IgD-negative memory B cell (primary cell): ENCODE measurements at regions not wholly inside any gene's neighbourhood (a gene's known extent, or its start where the extent isn't known, plus 50 kb on each side); places are given as distances from the start of the nearest gene placed in this dataset.

Experiments
- H3K27ac Mint-ChIP-seq, 3 donors: one replicate each; pipeline ENCODE4 v1.8.0; 2020 to 2022; ENCODE audit warnings: mild to moderate bottlenecking in 3 of 3, mixed read lengths in 3 of 3, moderate library complexity in 1 of 3
- H3K27me3 Mint-ChIP-seq: one replicate; pipeline ENCODE4 v1.8.0; 2021; ENCODE audit warnings: mixed read lengths
- H3K36me3 Mint-ChIP-seq: one replicate; pipeline ENCODE4 v1.8.0; 2020; ENCODE audit warnings: mild to moderate bottlenecking, mixed read lengths
- H3K4me1 Mint-ChIP-seq, 3 donors: one replicate each; pipeline ENCODE4 v1.8.0; 2020 to 2022; ENCODE audit warnings: mixed read lengths in 3 of 3, mild to moderate bottlenecking in 1 of 3
- H3K4me3 Mint-ChIP-seq, 4 donors: one replicate each; pipeline ENCODE4 v1.8.0; 2020 to 2022; ENCODE audit warnings: mild to moderate bottlenecking in 4 of 4, mixed read lengths in 4 of 4, moderate library complexity in 3 of 4
- H3K9me3 Mint-ChIP-seq, 3 donors: one replicate each; pipeline ENCODE4 v1.8.0; 2020 to 2021; ENCODE audit warnings: mixed read lengths in 3 of 3, mild to moderate bottlenecking in 1 of 3

DNA sequence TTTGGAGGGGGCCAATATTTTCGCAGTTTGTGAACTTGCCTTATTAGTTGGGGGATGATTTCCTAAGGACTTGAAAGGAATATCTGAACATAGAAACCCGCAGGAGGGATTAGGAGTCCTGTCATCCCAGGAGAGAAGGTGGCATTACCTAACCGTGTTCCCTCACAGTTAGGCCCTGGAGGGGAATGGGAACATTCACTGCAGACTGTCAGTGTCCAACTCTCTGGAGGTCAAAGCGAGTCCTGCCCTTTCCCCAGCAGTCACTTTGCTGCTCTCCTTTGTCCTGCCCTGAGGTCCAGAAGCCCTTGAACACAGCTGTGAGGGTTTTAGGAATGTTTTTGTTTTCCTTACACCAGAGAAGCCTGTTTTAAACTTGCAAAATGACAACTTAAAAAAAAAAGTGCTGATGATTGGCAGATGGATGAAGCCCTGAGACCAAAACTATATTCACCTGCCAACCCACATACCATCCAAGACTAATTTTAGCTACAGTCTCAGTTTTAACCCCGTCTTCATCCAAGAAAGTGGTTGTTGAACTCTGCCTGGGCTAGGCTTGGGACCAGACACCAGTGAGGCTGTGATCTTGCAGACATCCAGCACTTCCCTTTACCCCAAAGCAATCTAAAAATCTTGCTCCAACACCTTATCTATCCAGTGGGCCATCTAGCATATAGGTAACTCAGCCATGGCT, 90.5 kb upstream of the MEX3C start:
- Mint-ChIP-seq H3K27me3 (peaks cover 4% of the 10 kb centered on the region), H3K4me1 (peaks cover 0 to 3% (median 0%) of the 10 kb centered on the region in 3 donors), H3K4me3 (no peak overlapping the region)

GRCh38 chr18:51288582-51288981, 91.1 kb upstream of the MEX3C start:
- Mint-ChIP-seq H3K36me3 (peaks cover 5% of the 10 kb centered on the region), H3K4me1 (peaks cover 0 to 3% (median 0%) of the 10 kb centered on the region in 3 donors), H3K27me3 (peaks cover 4% of the 10 kb centered on the region), H3K4me3 (no peak overlapping the region), H3K27ac (peak overlapping the region in 1 of 3 donors; percentile 13), H3K9me3 (peaks cover 0 to 2% (median 2%) of the 10 kb centered on the region in 3 donors)

More for the DNA sequence above, 90.5 kb upstream of the MEX3C start:
- H3K36me3 Mint-ChIP-seq, result peaks cover 5% of the 10 kb centered on the region
- H3K27ac Mint-ChIP-seq, result no peak overlapping the region
- H3K9me3 Mint-ChIP-seq, result peaks cover 0 to 2% (median 2%) of the 10 kb centered on the region in 3 donors

- no peak overlapping the region for H3K27ac Mint-ChIP-seq
- peaks cover 0 to 2% (median 2%) of the 10 kb centered on the region in 3 donors for H3K9me3 Mint-ChIP-seq
- peaks cover 0 to 3% (median 0%) of the 10 kb centered on the region in 3 donors for H3K4me1 Mint-ChIP-seq
- H3K36me3 Mint-ChIP-seq, result peaks cover 5% of the 10 kb centered on the region
- peaks cover 8% of the 10 kb centered on the region for H3K27me3 Mint-ChIP-seq
- no peak overlapping the region for H3K4me3 Mint-ChIP-seq
Measured at GRCh38 chr18:51290860-51291259, 93.4 kb upstream of the MEX3C start.

DNA sequence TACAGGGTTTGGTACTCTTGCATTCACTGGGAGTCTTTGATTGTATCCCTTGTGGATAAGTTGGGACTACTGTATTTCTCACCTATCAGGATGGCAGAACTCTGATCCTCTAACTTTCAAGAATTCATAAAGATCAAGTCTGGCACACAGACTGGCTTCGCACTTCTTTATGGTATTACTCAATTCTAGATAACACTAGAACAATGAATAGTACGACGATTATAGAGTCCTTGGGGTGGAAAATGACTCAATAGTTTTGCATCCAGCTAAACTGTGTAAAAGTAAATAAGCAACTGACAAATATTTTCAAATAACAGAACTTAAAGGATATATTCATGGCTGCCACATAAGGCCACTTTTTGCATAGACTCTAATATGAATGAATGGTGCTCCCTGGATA, 103.4 kb upstream of the MEX3C start:
- Mint-ChIP-seq H3K27me3 (peaks cover 3% of the 10 kb centered on the region), H3K9me3 (peaks cover 0 to under 1% (median 0%) of the 10 kb centered on the region in 3 donors), H3K4me3 (no peak overlapping the region), H3K36me3 (peaks cover 2% of the 10 kb centered on the region), H3K4me1 (no peaks in the 10 kb centered on the region), H3K27ac (no peak overlapping the region)

DNA sequence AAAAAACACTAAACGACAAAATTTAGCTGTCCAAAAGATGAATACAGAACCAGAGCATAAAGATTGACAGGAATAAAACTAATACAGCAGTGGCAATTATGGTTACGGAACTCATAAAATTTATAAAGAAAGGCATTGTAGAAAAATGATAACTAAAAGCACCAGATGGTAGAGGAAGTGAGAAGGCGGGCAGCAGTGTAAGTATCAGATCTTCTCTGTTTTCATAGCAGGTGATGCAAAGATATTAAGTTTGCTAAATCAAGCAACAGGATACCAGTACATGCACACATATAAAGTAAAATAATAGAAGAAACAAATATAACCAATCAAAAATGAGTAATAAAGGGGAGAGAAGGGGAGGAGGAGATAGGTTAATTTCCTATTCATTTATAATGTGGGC, 103.9 kb upstream of the MEX3C start:
- Mint-ChIP-seq H3K27ac (no peak overlapping the region), H3K4me3 (no peak overlapping the region), H3K36me3 (peaks cover 2% of the 10 kb centered on the region), H3K27me3 (peaks cover 3% of the 10 kb centered on the region), H3K4me1 (no peaks in the 10 kb centered on the region), H3K9me3 (peaks cover 0 to 3% (median 0%) of the 10 kb centered on the region in 3 donors)

- Mint-ChIP-seq H3K27ac (no peak overlapping the region), H3K36me3 (peaks cover 1% of the 10 kb centered on the region), H3K9me3 (peaks cover 2 to 3% (median 2%) of the 10 kb centered on the region in 3 donors), H3K4me1 (peaks cover 0 to 1% (median 0%) of the 10 kb centered on the region in 3 donors), H3K4me3 (no peak overlapping the region), H3K27me3 (peaks cover 4% of the 10 kb centered on the region)
Measured at GRCh38 chr18:51316677-51317076, 119.2 kb upstream of the MEX3C start.

GRCh38 chr18:51321696-51322095, 124.2 kb upstream of the MEX3C start:
- Mint-ChIP-seq H3K4me1 (peaks cover 0 to 1% (median 0%) of the 10 kb centered on the region in 3 donors), H3K9me3 (no peaks in the 10 kb centered on the region), H3K27ac (no peak overlapping the region), H3K4me3 (no peak overlapping the region), H3K36me3 (no peaks in the 10 kb centered on the region), H3K27me3 (peaks cover 5% of the 10 kb centered on the region)

DNA sequence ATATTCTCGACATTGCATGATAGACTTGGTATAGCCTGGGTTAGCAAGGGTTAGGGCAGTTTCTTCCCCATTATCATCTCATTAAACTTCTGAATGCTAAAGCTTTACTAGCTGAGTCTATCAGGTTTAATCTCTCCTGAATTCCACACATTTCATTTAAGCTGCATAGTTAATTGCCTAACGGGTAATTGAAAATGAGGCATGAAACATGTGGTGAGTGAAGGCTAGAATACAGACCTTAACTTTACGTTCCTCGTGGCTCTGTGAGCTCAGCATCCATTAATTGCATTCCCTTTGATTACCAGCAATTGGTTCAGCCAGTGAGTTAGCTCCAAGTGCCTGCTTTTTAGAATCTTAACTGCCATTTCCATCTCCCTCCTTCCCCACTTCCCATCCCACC, 126.5 kb upstream of the MEX3C start:
- no peak overlapping the region for H3K27ac Mint-ChIP-seq
- H3K4me1 Mint-ChIP-seq, result peaks cover 0 to 2% (median 1%) of the 10 kb centered on the region in 3 donors
- no peaks in the 10 kb centered on the region for H3K9me3 Mint-ChIP-seq
- no peaks in the 10 kb centered on the region for H3K36me3 Mint-ChIP-seq
- peaks cover 4% of the 10 kb centered on the region for H3K27me3 Mint-ChIP-seq
- H3K4me3 Mint-ChIP-seq, result no peak overlapping the region

GRCh38 chr18:51330148-51330547, 132.7 kb upstream of the MEX3C start:
- Mint-ChIP-seq H3K36me3 (peaks cover 2% of the 10 kb centered on the region), H3K27me3 (no peaks in the 10 kb centered on the region), H3K9me3 (no peaks in the 10 kb centered on the region), H3K4me1 (peaks cover 0 to 2% (median 1%) of the 10 kb centered on the region in 3 donors), H3K27ac (no peak overlapping the region), H3K4me3 (no peak overlapping the region)

- H3K27ac Mint-ChIP-seq, result no peak overlapping the region
- no peaks in the 10 kb centered on the region for H3K27me3 Mint-ChIP-seq
Measured at GRCh38 chr18:51330739-51331138, 133.3 kb upstream of the MEX3C start.

GRCh38 chr18:51337406-51337805, 139.9 kb upstream of the MEX3C start:
- H3K4me1 Mint-ChIP-seq, result no peaks in the 10 kb centered on the region
- H3K4me3 Mint-ChIP-seq, result no peak overlapping the region
- peaks cover 0 to 2% (median 0%) of the 10 kb centered on the region in 3 donors for H3K9me3 Mint-ChIP-seq
- H3K27ac Mint-ChIP-seq, result no peak overlapping the region
- peaks cover 3% of the 10 kb centered on the region for H3K27me3 Mint-ChIP-seq
- no peaks in the 10 kb centered on the region for H3K36me3 Mint-ChIP-seq

More at GRCh38 chr18:51330739-51331138, 133.3 kb upstream of the MEX3C start:
- Mint-ChIP-seq H3K4me3 (no peak overlapping the region), H3K36me3 (peaks cover 2% of the 10 kb centered on the region), H3K4me1 (peaks cover 0 to 2% (median 1%) of the 10 kb centered on the region in 3 donors), H3K9me3 (no peaks in the 10 kb centered on the region)

DNA sequence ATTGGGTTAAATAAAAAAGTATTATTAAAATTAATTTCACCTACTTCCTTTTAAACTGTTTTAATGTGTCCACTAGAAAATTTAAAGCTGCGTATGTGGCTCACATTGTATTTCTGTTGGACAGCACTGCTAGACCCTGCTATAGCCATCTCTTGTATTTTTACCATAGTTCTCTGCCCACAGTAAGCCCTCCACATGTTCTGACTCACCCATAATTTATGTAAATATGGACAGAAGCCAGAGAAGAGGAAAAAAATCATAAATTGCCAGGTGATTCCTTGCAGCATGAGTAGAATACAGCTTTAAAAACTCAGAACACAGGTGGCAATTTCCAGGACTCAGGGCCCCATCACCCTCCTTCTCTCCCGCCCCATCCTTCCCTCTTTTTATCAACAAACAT, 142.4 kb upstream of the MEX3C start:
- H3K4me1 Mint-ChIP-seq, result no peaks in the 10 kb centered on the region
- no peak overlapping the region for H3K4me3 Mint-ChIP-seq
- no peak overlapping the region for H3K27ac Mint-ChIP-seq
- H3K9me3 Mint-ChIP-seq, result peaks cover 0 to 2% (median 1%) of the 10 kb centered on the region in 3 donors
- peaks cover 3% of the 10 kb centered on the region for H3K27me3 Mint-ChIP-seq
- no peaks in the 10 kb centered on the region for H3K36me3 Mint-ChIP-seq

GRCh38 chr18:51340332-51340731, 142.9 kb upstream of the MEX3C start:
- H3K9me3 Mint-ChIP-seq, result peaks cover 0 to 4% (median 1%) of the 10 kb centered on the region in 3 donors
- H3K27me3 Mint-ChIP-seq, result peaks cover 3% of the 10 kb centered on the region
- H3K27ac Mint-ChIP-seq, result no peak overlapping the region
- H3K4me1 Mint-ChIP-seq, result no peaks in the 10 kb centered on the region
- H3K36me3 Mint-ChIP-seq, result no peaks in the 10 kb centered on the region
- H3K4me3 Mint-ChIP-seq, result no peak overlapping the region

GRCh38 chr18:51342815-51343214, 145.3 kb upstream of the MEX3C start:
- Mint-ChIP-seq H3K9me3 (peaks cover 0 to 2% (median 1%) of the 10 kb centered on the region in 3 donors), H3K36me3 (no peaks in the 10 kb centered on the region), H3K4me1 (no peaks in the 10 kb centered on the region), H3K27ac (no peak overlapping the region), H3K4me3 (no peak overlapping the region), H3K27me3 (peaks cover 3% of the 10 kb centered on the region)

- H3K27me3 Mint-ChIP-seq, result peaks cover 8% of the 10 kb centered on the region
- H3K4me3 Mint-ChIP-seq, result no peak overlapping the region
- no peaks in the 10 kb centered on the region for H3K4me1 Mint-ChIP-seq
- H3K36me3 Mint-ChIP-seq, result peaks cover under 1% of the 10 kb centered on the region
- peak overlapping the region in 1 of 3 donors; percentile 36 for H3K27ac Mint-ChIP-seq
- H3K9me3 Mint-ChIP-seq, result peaks cover 0 to 2% (median 1%) of the 10 kb centered on the region in 3 donors
Measured at GRCh38 chr18:51345848-51346391, 148.4 kb upstream of the MEX3C start.

DNA sequence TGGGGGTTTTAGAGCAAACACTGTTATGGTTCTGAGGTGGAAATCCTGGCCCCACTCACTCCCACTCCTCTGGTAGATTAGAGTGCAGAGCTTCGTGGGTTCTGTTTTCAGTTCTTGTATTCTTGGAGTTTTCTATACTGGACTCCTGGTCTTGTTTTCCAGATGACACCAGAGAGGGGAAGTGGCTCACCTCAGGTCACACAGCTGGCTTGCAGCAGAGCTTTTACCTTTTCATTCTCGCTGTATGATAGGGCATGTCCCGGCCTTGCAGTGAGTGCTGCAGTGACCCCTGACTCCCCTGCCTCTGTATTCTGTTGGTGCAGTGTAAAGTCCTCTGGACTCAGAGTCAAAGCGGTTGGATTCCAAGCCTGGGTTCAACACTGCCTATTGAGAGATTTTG, 148.9 kb upstream of the MEX3C start:
- H3K27ac Mint-ChIP-seq, result no peak overlapping the region
- H3K27me3 Mint-ChIP-seq, result peaks cover 9% of the 10 kb centered on the region
- no peak overlapping the region for H3K4me3 Mint-ChIP-seq
- peaks cover 1% of the 10 kb centered on the region for H3K36me3 Mint-ChIP-seq
- no peaks in the 10 kb centered on the region for H3K4me1 Mint-ChIP-seq
- peaks cover 0 to 2% (median 1%) of the 10 kb centered on the region in 3 donors for H3K9me3 Mint-ChIP-seq
